B cell (primary cell): ENCODE measurements at regions not wholly inside any gene's neighbourhood (a gene's known extent, or its start where the extent isn't known, plus 50 kb on each side); places are given as distances from the start of the nearest gene placed in this dataset.

ENCODE experiments used
- ATAC-seq: fragments of 200-7000 bp; cut with Tn5 transposase; one replicate; pipeline ENCODE4 v1.10.0; 2021; ENCODE audit warnings: low read depth, mild to moderate bottlenecking, moderate number of reproducible peaks, moderate library complexity
- CTCF ChIA-PET: fragments of 350-600 bp; sonication (Branson Sonifier 250); formaldehyde crosslinking; loops from one replicate; lab custom pipeline; 2021; ENCODE audit warnings: antibody characterized with exemption, inconsistent platforms; lab: Charles Lee
- POLR2A ChIA-PET: fragments of 350-600 bp; sonication (Branson Sonifier 250); formaldehyde crosslinking; loops from one replicate; lab custom pipeline; 2021; ENCODE audit warnings: antibody characterized with exemption; lab: Charles Lee
- DNase-seq: peaks from one replicate; pipeline ENCODE4 v3.0.0; 2013
- H2AFZ ChIP-seq: 2 replicates; pipeline ENCODE4 v1.6.1; 2012; ENCODE audit warnings: mild to moderate bottlenecking, low read depth, low read length; ENCODE audit not compliant: insufficient read depth, poor library complexity, severe bottlenecking
- H3K27ac ChIP-seq, 2 donors: 1 replicate in 1 of 2; 2 replicates in 1 of 2; pipeline ENCODE4 v1.5.1; 2012 to 2013; ENCODE audit warnings: low read length in 2 of 2, mild to moderate bottlenecking in 2 of 2, moderate library complexity in 1 of 2
- H3K27me3 ChIP-seq, 4 experiments: fragments of 200-600 bp in 1 of 4; sonication (generic) in 1 of 4; replicated peaks in 1 of 4; 1 replicate in 2 of 4; 2 replicates in 2 of 4; pipeline versions ENCODE4 v1.6.1 to v1.7.0; 2013 to 2016; ENCODE audit warnings: low read length in 3 of 4, mild to moderate bottlenecking in 2 of 4, mixed read lengths in 1 of 4, moderate library complexity in 1 of 4; ENCODE audit not compliant: insufficient read depth in 4 of 4, control insufficient read depth in 3 of 4; ENCODE audit errors: control extremely low read depth in 1 of 4
- H3K36me3 ChIP-seq, 2 experiments: replicated peaks in 1 of 2; 1 replicate in 1 of 2; 2 replicates in 1 of 2; pipeline versions ENCODE4 v1.6.1 to v1.7.1; 2013; ENCODE audit warnings: low read length in 1 of 2; ENCODE audit not compliant: insufficient read depth in 2 of 2, control insufficient read depth in 1 of 2; ENCODE audit errors: control extremely low read depth in 1 of 2, extremely low read depth in 1 of 2
- H3K4me1 ChIP-seq, 2 donors: fragments of 200-600 bp in 1 of 2; sonication (generic) in 1 of 2; 1 replicate in 1 of 2; 2 replicates in 1 of 2; pipeline versions ENCODE4 v1.5.1 to v1.6.1; 2013 to 2017; ENCODE audit warnings: low read length in 2 of 2; ENCODE audit not compliant: control insufficient read depth in 2 of 2, insufficient read depth in 2 of 2
- H3K4me2 ChIP-seq: replicated peaks from 2 replicates; pipeline ENCODE3; 2012; ENCODE audit warnings: mild to moderate bottlenecking, low read depth, low read length; ENCODE audit not compliant: poor library complexity, severe bottlenecking
- H3K4me3 ChIP-seq, 5 experiments: fragments of 200-600 bp in 1 of 5; sonication (generic) in 1 of 5; 1 replicate in 3 of 5; 2 replicates in 2 of 5; pipeline versions ENCODE4 v1.5.1 to v1.7.0; 2011 to 2016; ENCODE audit warnings: low read length in 4 of 5, mild to moderate bottlenecking in 4 of 5, low read depth in 2 of 5, control low read depth in 1 of 5, moderate library complexity in 1 of 5; ENCODE audit not compliant: insufficient read depth in 1 of 5; ENCODE audit errors: control extremely low read depth in 1 of 5, extremely low read depth in 1 of 5
- H3K79me2 ChIP-seq: fragments of 200-600 bp; sonication (generic); one replicate; pipeline ENCODE4 v1.6.0; 2016; ENCODE audit warnings: low read length; ENCODE audit not compliant: control insufficient read depth, insufficient read depth
- H3K9ac ChIP-seq: fragments of 200-600 bp; sonication (generic); 2 replicates; pipeline ENCODE4 v1.6.1; 2017; ENCODE audit warnings: mild to moderate bottlenecking, low read length, moderate library complexity
- H3K9me3 ChIP-seq, 3 donors: one replicate each; pipeline versions ENCODE4 v1.6.1 to v1.7.1; 2013; ENCODE audit warnings: low read length in 2 of 3; ENCODE audit not compliant: control insufficient read depth in 2 of 3, insufficient read depth in 1 of 3; ENCODE audit errors: control extremely low read depth in 1 of 3
- H4K20me1 ChIP-seq: 2 replicates; pipeline ENCODE4 v1.6.0; 2012; ENCODE audit warnings: mild to moderate bottlenecking, low read length; ENCODE audit not compliant: insufficient read depth, control insufficient read depth, poor library complexity, severe bottlenecking
- H3K27ac Mint-ChIP-seq: one replicate; pipeline ENCODE4 v1.8.0; 2021; ENCODE audit warnings: mixed read lengths
- H3K27me3 Mint-ChIP-seq: one replicate; pipeline ENCODE4 v1.8.0; 2021; ENCODE audit warnings: mixed read lengths
- H3K4me1 Mint-ChIP-seq: one replicate; pipeline ENCODE4 v1.8.0; 2021; ENCODE audit warnings: mixed read lengths
- H3K4me3 Mint-ChIP-seq: one replicate; pipeline ENCODE4 v1.8.0; 2021; ENCODE audit warnings: mixed read lengths
- H3K9me3 Mint-ChIP-seq: one replicate; pipeline ENCODE4 v1.8.0; 2022; ENCODE audit warnings: mixed read lengths; ENCODE audit not compliant: insufficient read depth
- CTCF ChIP-seq: fragments of 200-600 bp; IDR thresholded peaks from one replicate; pipeline ENCODE4 v1.8.0; 2022; ENCODE audit warnings: antibody characterized with exemption, mild to moderate bottlenecking
- EZH2 ChIP-seq: IDR thresholded peaks from 2 replicates; pipeline ENCODE4 v1.6.1; 2012; ENCODE audit warnings: borderline replicate concordance, low read depth, mild to moderate bottlenecking, moderate library complexity, low read length; ENCODE audit not compliant: insufficient read depth, poor library complexity, severe bottlenecking
- WGBS: methylation state at CpG from one replicate; pipeline ENCODE4 v1.1.5; 2013; ENCODE audit warnings: missing lambda C conversion rate; ENCODE audit not compliant: insufficient coverage; 5-methylcytosine and 5-hydroxymethylcytosine counted together
- intact Hi-C: fragments of 100-400 bp; cut with micrococcal nuclease; formaldehyde crosslinking; loops from one replicate; pipeline ENCODE4 v1.10.0; 2022

GRCh38 chr12:124396544-124397398 lies 101.9 kb downstream of the RFLNA start:
- H3K27me3 Mint-ChIP-seq: no peaks in the 10 kb centered on the region
- ATAC-seq (no peak), DNase-seq (no peak)
- no peak overlapping the region for H3K27ac Mint-ChIP-seq
- CTCF ChIA-PET: no interaction called here
- peaks cover 11 to 13% of the 10 kb centered on the region in 2 donors for H3K4me1 ChIP-seq
- peaks cover 0 to 3% (median 0%) of the 10 kb centered on the region in 3 donors for H3K9me3 ChIP-seq
- no peaks in the 10 kb centered on the region for H3K79me2 ChIP-seq
- H3K27ac ChIP-seq: no peak overlapping the region
- no peak for TF ChIP-seq CTCF
- no peak for TF ChIP-seq EZH2
- no peak overlapping the region for H2AFZ ChIP-seq
- H4K20me1 ChIP-seq: peaks cover 77% of the 10 kb centered on the region
- H3K9me3 Mint-ChIP-seq: no peaks in the 10 kb centered on the region
- H3K4me2 ChIP-seq: no peak overlapping the region
- H3K36me3 ChIP-seq: peaks cover 0 to 59% of the 10 kb centered on the region in 2 experiments
- H3K27me3 ChIP-seq: no peaks in the 10 kb centered on the region
- 98% methylated on average over 27 of the region's 35 CpGs for WGBS
- no peak overlapping the region for H3K4me3 ChIP-seq
- POLR2A ChIA-PET: no interaction called here
- no peak overlapping the region for H3K4me3 Mint-ChIP-seq
- peaks cover 12% of the 10 kb centered on the region for H3K4me1 Mint-ChIP-seq
- H3K9ac ChIP-seq: no peak overlapping the region
- intact Hi-C loops: loop anchor here (10.0 kb wide), 1 partner anchor 168 kb away; the partner anchor contains the start of gene NCOR2

GRCh38 chr12:124395986-124396385 lies 101.1 kb downstream of the RFLNA start:
- peaks cover 83% of the 10 kb centered on the region for H4K20me1 ChIP-seq

More at GRCh38 chr12:124395986-124396385, 101.1 kb downstream of the RFLNA start:
- H3K9ac ChIP-seq: no peak overlapping the region
- H3K9me3 Mint-ChIP-seq: no peaks in the 10 kb centered on the region
- no peaks in the 10 kb centered on the region for H3K27me3 Mint-ChIP-seq
- peaks cover 0 to 3% (median 0%) of the 10 kb centered on the region in 3 donors for H3K9me3 ChIP-seq
- no peak overlapping the region for H3K27ac ChIP-seq
- no peak overlapping the region for H3K4me3 Mint-ChIP-seq
- no peak overlapping the region for H3K4me3 ChIP-seq
- ChIA-PET CTCF (no interaction called here), POLR2A (no interaction called here)
- H3K4me2 ChIP-seq: no peak overlapping the region
- no peak for TF ChIP-seq EZH2
- no peak for TF ChIP-seq CTCF
- H3K27ac Mint-ChIP-seq: no peak overlapping the region
- ATAC-seq: no peak
- intact Hi-C loops: loop anchor here (10.0 kb wide), 1 partner anchor 169 kb away; the partner anchor contains the start of gene NCOR2
- peaks cover 18 to 21% of the 10 kb centered on the region in 2 donors for H3K4me1 ChIP-seq
- H3K4me1 Mint-ChIP-seq: peaks cover 20% of the 10 kb centered on the region
- H3K36me3 ChIP-seq: peaks cover 0 to 52% of the 10 kb centered on the region in 2 experiments
- no peaks in the 10 kb centered on the region for H3K27me3 ChIP-seq
- no peak for DNase-seq
- WGBS: 100% methylated on average over 5 of the region's 7 CpGs
- H3K79me2 ChIP-seq: no peaks in the 10 kb centered on the region
- no peak overlapping the region for H2AFZ ChIP-seq
